WTC11 (cell line): ENCODE measurements at regions not wholly inside any gene's neighbourhood (a gene's known extent, or its start where the extent isn't known, plus 50 kb on each side); places are given as distances from the start of the nearest gene placed in this dataset.

Experiments
- CTCF ChIP-seq: fragments of 200-600 bp; IDR thresholded peaks from 2 replicates; pipeline ENCODE4 v1.8.0; 2022; ENCODE audit warnings: antibody characterized with exemption
- TEAD1 ChIP-seq: sonication (generic); formaldehyde crosslinking; IDR thresholded peaks from 2 replicates; pipeline ENCODE4 v1.8.0; 2022; ENCODE audit warnings: mild to moderate bottlenecking, missing genetic modification reagents
- ZNF512 ChIP-seq: sonication (generic); formaldehyde crosslinking; IDR thresholded peaks from 2 replicates; pipeline ENCODE4 v1.8.1; 2022; ENCODE audit warnings: missing genetic modification reagents, borderline replicate concordance

- TF ChIP-seq CTCF (no peak), ZNF512 (CRISPR knock-in tag) (no peak), TEAD1 (CRISPR knock-in tag) (no peak)
Observed at GRCh38 chr13:37216331-37216730, 110.9 kb upstream of the CSNK1A1L start.
